Muscle layer of duodenum (tissue), 2 donors: ENCODE measurements at regions not wholly inside any gene's neighbourhood (a gene's known extent, or its start where the extent isn't known, plus 50 kb on each side); places are given as distances from the start of the nearest gene placed in this dataset.

Source experiments
- H3K27ac ChIP-seq: one replicate; pipeline ENCODE4 v1.7.0; 2013; ENCODE audit warnings: mild to moderate bottlenecking, low read length
- H3K27me3 ChIP-seq: one replicate; pipeline ENCODE4 v1.7.0; 2013; ENCODE audit warnings: low read depth, mild to moderate bottlenecking, control low read depth, low read length
- H3K36me3 ChIP-seq, 2 donors: one replicate each; pipeline ENCODE4 v1.7.0; 2013; ENCODE audit warnings: low read length in 2 of 2, control low read depth in 1 of 2, mild to moderate bottlenecking in 1 of 2; ENCODE audit not compliant: insufficient read depth in 2 of 2, control insufficient read depth in 1 of 2
- H3K4me1 ChIP-seq, 2 donors: one replicate each; pipeline ENCODE4 v1.7.0; 2013; ENCODE audit warnings: low read length in 2 of 2, mild to moderate bottlenecking in 2 of 2, control low read depth in 1 of 2, moderate library complexity in 1 of 2; ENCODE audit not compliant: insufficient read depth in 2 of 2, control insufficient read depth in 1 of 2
- H3K4me3 ChIP-seq, 2 donors: one replicate each; pipeline ENCODE4 v1.7.0; 2013; ENCODE audit warnings: low read length in 2 of 2, low read depth in 1 of 2, mild to moderate bottlenecking in 1 of 2
- H3K9me3 ChIP-seq, 2 donors: one replicate each; pipeline ENCODE4 v1.7.0; 2013; ENCODE audit warnings: low read length in 2 of 2, control low read depth in 1 of 2, mild to moderate bottlenecking in 1 of 2; ENCODE audit not compliant: control insufficient read depth in 1 of 2
- donor health status: healthy.

DNA sequence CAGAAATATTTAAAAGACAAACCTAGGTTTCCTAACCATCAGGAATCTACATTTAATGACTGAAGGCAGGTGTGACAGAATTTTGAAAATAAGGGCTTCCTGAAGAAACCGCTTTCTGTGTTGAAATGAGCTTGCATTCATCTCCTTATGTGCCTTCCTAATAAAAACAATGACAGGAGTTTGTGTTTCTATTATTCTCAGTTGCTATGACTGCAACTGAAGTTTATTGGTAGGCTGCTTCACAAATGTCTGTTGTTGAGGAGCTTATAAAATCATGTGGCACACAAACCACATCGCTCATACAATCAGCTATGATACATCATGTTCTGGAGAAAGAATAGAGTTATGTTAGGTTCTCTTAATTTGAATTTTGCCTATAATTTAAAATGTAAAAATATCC lies 362.7 kb upstream of the SLC8A1 start:
- Histone ChIP-seq H3K9me3 (no peaks in the 10 kb centered on the region), H3K27ac (no peak overlapping the region), H3K4me1 (no peaks in the 10 kb centered on the region), H3K36me3 (no peaks in the 10 kb centered on the region), H3K27me3 (no peaks in the 10 kb centered on the region), H3K4me3 (no peak overlapping the region)

DNA sequence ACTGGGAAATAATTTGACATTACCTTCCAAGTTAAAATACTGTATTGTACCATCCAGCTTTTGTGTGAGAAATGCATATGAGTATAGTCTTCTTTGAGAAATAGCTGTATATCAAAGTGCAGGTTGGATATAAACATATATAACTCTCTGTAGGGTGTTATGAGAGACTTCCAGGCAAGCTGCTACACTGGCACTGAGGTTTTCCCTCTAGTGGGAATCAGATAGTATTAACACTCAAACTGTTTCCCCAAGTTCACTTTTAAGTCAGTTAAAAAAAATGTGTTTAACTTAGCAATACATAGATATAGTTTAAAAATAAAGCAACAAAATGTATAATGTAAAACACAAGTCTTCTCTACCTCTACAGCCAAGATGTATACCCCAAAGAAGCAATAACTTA lies 368.4 kb upstream of the SLC8A1 start:
- H3K27ac ChIP-seq, result no peak overlapping the region
- H3K4me1 ChIP-seq, result no peaks in the 10 kb centered on the region
- H3K4me3 ChIP-seq, result no peak overlapping the region
- no peaks in the 10 kb centered on the region for H3K27me3 ChIP-seq
- H3K9me3 ChIP-seq, result no peaks in the 10 kb centered on the region
- no peaks in the 10 kb centered on the region for H3K36me3 ChIP-seq

DNA sequence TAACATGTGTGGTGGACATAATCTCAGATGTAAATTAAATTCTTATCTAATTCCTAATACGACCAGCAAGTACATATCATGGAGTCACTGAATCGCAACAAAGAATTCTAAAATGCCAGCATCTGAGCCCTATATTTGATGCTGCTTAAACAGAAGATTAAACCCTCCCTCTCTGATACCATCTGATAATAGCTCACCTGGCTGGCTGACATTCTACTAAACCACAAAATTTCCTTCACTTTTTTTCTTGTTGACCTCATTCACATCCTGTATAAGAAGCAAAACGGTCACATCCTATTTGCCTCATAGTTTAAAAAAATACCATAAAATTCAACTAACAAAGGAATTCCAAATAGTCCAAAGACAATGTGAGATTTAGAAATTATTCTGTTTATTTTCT lies 371.6 kb upstream of the SLC8A1 start:
- Histone ChIP-seq H3K4me3 (no peak overlapping the region), H3K27ac (no peak overlapping the region), H3K27me3 (no peaks in the 10 kb centered on the region)

DNA sequence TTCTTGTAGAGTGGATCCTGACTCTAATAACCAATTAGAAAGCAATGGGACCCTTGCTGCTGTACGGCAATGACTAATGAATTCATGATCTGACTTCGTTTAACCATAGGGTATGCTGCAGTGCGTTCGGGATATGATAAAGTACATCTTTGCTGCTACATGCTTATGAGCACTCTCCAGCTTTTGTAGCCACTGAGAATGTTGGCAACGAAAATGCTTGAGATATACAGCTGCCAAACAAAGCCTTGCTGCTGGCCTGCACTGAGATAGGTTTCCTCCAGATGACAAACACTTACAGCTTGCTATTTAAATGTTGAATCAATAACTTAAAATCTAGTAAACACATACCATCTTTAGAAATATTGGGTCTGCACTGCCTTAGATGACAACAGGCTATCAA lies 372.4 kb upstream of the SLC8A1 start:
- Histone ChIP-seq H3K27me3 (no peaks in the 10 kb centered on the region), H3K4me3 (no peak overlapping the region), H3K4me1 (no peaks in the 10 kb centered on the region), H3K36me3 (no peaks in the 10 kb centered on the region), H3K27ac (no peak overlapping the region), H3K9me3 (no peaks in the 10 kb centered on the region)

More for the DNA sequence above, 371.6 kb upstream of the SLC8A1 start:
- Histone ChIP-seq H3K4me1 (no peaks in the 10 kb centered on the region), H3K9me3 (no peaks in the 10 kb centered on the region), H3K36me3 (no peaks in the 10 kb centered on the region)

DNA sequence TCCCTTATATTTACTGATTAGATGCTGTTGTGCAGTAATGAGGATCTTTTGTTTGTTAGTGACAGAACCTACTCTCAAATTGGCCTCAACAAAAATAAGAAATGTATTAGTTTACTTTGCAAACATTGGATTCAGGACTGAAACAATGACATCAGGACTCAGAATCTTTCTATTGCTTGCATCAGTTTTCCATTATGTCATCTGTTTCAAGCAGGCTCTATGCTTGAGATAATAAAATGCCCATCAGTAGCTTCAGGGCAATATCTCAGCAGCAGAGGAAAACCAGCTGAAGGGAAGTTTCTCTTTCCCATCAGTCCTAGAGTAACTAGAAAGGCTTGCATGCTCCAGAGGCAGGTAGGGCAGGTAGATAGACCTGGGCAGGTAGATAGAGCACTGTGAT lies 375.5 kb upstream of the SLC8A1 start:
- no peak overlapping the region for H3K4me3 ChIP-seq
- H3K27ac ChIP-seq, result no peak overlapping the region

GRCh38 chr2:40831321-40831873 lies 379.5 kb upstream of the SLC8A1 start:
- H3K36me3 ChIP-seq, result no peaks in the 10 kb centered on the region
- H3K27me3 ChIP-seq, result no peaks in the 10 kb centered on the region
- H3K9me3 ChIP-seq, result no peaks in the 10 kb centered on the region
- H3K4me3 ChIP-seq, result no peak overlapping the region
- no peaks in the 10 kb centered on the region for H3K4me1 ChIP-seq
- no peak overlapping the region for H3K27ac ChIP-seq

More for the DNA sequence above, 375.5 kb upstream of the SLC8A1 start:
- H3K4me1 ChIP-seq, result no peaks in the 10 kb centered on the region
- no peaks in the 10 kb centered on the region for H3K36me3 ChIP-seq
- H3K9me3 ChIP-seq, result no peaks in the 10 kb centered on the region
- no peaks in the 10 kb centered on the region for H3K27me3 ChIP-seq

GRCh38 chr2:40841856-40842255 lies 390.0 kb upstream of the SLC8A1 start:
- no peaks in the 10 kb centered on the region for H3K36me3 ChIP-seq
- no peak overlapping the region for H3K4me3 ChIP-seq
- H3K27ac ChIP-seq, result no peak overlapping the region
- H3K9me3 ChIP-seq, result no peaks in the 10 kb centered on the region
- no peaks in the 10 kb centered on the region for H3K27me3 ChIP-seq
- no peaks in the 10 kb centered on the region for H3K4me1 ChIP-seq

- Histone ChIP-seq H3K4me3 (no peak overlapping the region), H3K27me3 (no peaks in the 10 kb centered on the region), H3K36me3 (no peaks in the 10 kb centered on the region), H3K4me1 (no peaks in the 10 kb centered on the region), H3K9me3 (no peaks in the 10 kb centered on the region), H3K27ac (no peak overlapping the region)
These were observed 392.7 kb upstream of the SLC8A1 start for GRCh38 chr2:40844353-40845277.

DNA sequence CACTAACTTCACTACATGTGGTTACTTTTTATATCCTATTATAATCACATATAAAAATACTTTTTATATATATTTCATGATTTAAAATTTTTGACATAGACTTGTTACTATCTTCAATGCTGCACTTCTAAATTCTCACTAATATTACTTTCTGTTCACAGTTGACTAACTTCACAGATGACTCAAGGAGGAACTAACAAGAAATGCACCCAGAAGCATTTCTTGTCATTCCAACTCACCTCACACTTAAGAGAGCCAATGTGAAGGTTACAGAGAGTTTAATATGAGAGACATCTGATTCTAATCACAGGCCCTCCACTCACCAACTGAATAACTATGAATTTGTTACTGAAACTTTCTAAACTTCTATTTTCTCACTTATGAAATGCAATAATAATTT lies 399.8 kb upstream of the SLC8A1 start:
- no peaks in the 10 kb centered on the region for H3K27me3 ChIP-seq
- no peak overlapping the region for H3K4me3 ChIP-seq
- no peak overlapping the region for H3K27ac ChIP-seq
- no peaks in the 10 kb centered on the region for H3K9me3 ChIP-seq
- no peaks in the 10 kb centered on the region for H3K36me3 ChIP-seq
- no peaks in the 10 kb centered on the region for H3K4me1 ChIP-seq

DNA sequence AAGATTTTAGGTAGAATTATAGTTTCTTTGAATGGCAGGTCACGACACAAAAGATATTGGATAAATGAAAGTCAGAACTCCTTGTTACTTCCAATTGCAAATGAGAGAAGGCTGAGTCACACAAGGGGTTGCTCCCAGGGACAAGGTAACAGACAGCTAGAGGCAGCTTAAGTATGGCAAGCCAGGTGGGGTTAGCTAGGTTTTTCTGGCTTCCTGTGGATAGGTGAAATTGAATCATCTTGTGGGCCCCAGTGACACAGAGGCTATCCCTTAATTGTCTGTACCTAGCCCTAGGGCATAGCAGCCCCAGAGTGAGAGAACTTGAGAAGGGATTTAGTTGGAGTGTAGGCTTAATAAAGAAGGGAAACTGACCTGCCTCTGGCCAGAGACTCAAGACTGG lies 407.7 kb upstream of the SLC8A1 start:
- H3K27ac ChIP-seq, result no peak overlapping the region
- H3K9me3 ChIP-seq, result no peaks in the 10 kb centered on the region
- H3K36me3 ChIP-seq, result no peaks in the 10 kb centered on the region
- H3K4me1 ChIP-seq, result no peaks in the 10 kb centered on the region
- H3K4me3 ChIP-seq, result no peak overlapping the region
- no peaks in the 10 kb centered on the region for H3K27me3 ChIP-seq

GRCh38 chr2:40867829-40868228 lies 415.9 kb upstream of the SLC8A1 start:
- H3K9me3 ChIP-seq, result no peaks in the 10 kb centered on the region
- H3K4me1 ChIP-seq, result no peaks in the 10 kb centered on the region
- no peaks in the 10 kb centered on the region for H3K36me3 ChIP-seq
- no peaks in the 10 kb centered on the region for H3K27me3 ChIP-seq
- no peak overlapping the region for H3K27ac ChIP-seq
- H3K4me3 ChIP-seq, result no peak overlapping the region
